HEK293 (cell line): ENCODE measurements at regions not wholly inside any gene's neighbourhood (a gene's known extent, or its start where the extent isn't known, plus 50 kb on each side); places are given as distances from the start of the nearest gene placed in this dataset.

ENCODE experiments used
- CTCF ChIA-PET: fragments of 350-600 bp; formaldehyde crosslinking; extraction: SDS; loops from one replicate; lab custom pipeline; 2021; ENCODE audit warnings: antibody characterized with exemption; lab: Yijun Ruan, JAX
- POLR2A ChIA-PET: fragments of 300-600 bp; formaldehyde crosslinking; extraction: SDS; loops from one replicate; lab custom pipeline; 2020; ENCODE audit warnings: antibody characterized with exemption, inconsistent platforms; lab: Yijun Ruan, JAX
- H3K27ac ChIP-seq: fragments of 200-500 bp; sonication (Bioruptor generic); 2 replicates; pipeline ENCODE4 v1.5.1; 2014; ENCODE audit warnings: low read depth, low read length, control low read depth, inconsistent platforms; ENCODE audit errors: extremely low read depth
- H3K36me3 ChIP-seq, 2 experiments: fragments of 200-500 bp in 1 of 2; sonication (Bioruptor generic) in 1 of 2; 1 replicate in 1 of 2; 2 replicates in 1 of 2; pipeline ENCODE4 v1.5.1; 2014 to 2017; ENCODE audit warnings: inconsistent platforms in 2 of 2, low read length in 2 of 2; ENCODE audit not compliant: control insufficient read depth in 2 of 2, insufficient read depth in 1 of 2
- H3K4me1 ChIP-seq: fragments of 200-500 bp; sonication (Bioruptor generic); 2 replicates; pipeline ENCODE4 v1.5.1; 2014; ENCODE audit warnings: mild to moderate bottlenecking, low read length, inconsistent platforms; ENCODE audit not compliant: control insufficient read depth, insufficient read depth
- H3K4me3 ChIP-seq: 2 replicates; pipeline ENCODE4 v1.5.1; 2011; ENCODE audit warnings: low read depth, mild to moderate bottlenecking, control low read depth, low read length, moderate library complexity
- H3K9me3 ChIP-seq: fragments of 200-500 bp; sonication (Bioruptor generic); 2 replicates; pipeline ENCODE4 v1.5.1; 2014; ENCODE audit warnings: low read depth, low read length, inconsistent platforms; ENCODE audit not compliant: control insufficient read depth, insufficient read depth
- GLIS1 ChIP-seq: fragments of 450-650 bp; formaldehyde crosslinking; IDR thresholded peaks from 2 replicates; pipeline ENCODE4 v1.5.1; 2016; ENCODE audit warnings: missing biosample characterization, missing genetic modification characterization
- KLF1 ChIP-seq: fragments of 450-650 bp; formaldehyde crosslinking; IDR thresholded peaks from 2 replicates; pipeline ENCODE4 v1.5.1; 2016; ENCODE audit warnings: missing biosample characterization, missing genetic modification characterization
- KLF16 ChIP-seq: fragments of 450-650 bp; formaldehyde crosslinking; IDR thresholded peaks from 2 replicates; pipeline ENCODE4 v1.5.1; 2017; ENCODE audit warnings: missing biosample characterization, missing genetic modification characterization
- OSR2 ChIP-seq: fragments of 450-650 bp; formaldehyde crosslinking; IDR thresholded peaks from 2 replicates; pipeline ENCODE4 v1.5.1; 2016; ENCODE audit warnings: missing biosample characterization, missing genetic modification characterization
- TCF7L2 ChIP-seq: IDR thresholded peaks from 2 replicates; pipeline ENCODE4 v1.6.1; 2011; ENCODE audit warnings: low read depth, mild to moderate bottlenecking, inconsistent platforms, low read length, moderate library complexity, borderline replicate concordance
- TSHZ1 ChIP-seq: fragments of 450-650 bp; formaldehyde crosslinking; IDR thresholded peaks from 2 replicates; pipeline ENCODE4 v1.5.1; 2016; ENCODE audit warnings: missing biosample characterization, missing genetic modification characterization, borderline replicate concordance
- YY1 ChIP-seq: fragments of 450-650 bp; formaldehyde crosslinking; IDR thresholded peaks from 2 replicates; pipeline ENCODE4 v1.5.1; 2018; ENCODE audit warnings: missing biosample characterization, missing genetic modification characterization
- ZBTB20 ChIP-seq: fragments of 450-650 bp; formaldehyde crosslinking; IDR thresholded peaks from 2 replicates; pipeline ENCODE4 v1.5.1; 2016; ENCODE audit warnings: missing biosample characterization, missing genetic modification characterization
- ZNF112 ChIP-seq: fragments of 450-650 bp; formaldehyde crosslinking; IDR thresholded peaks from 2 replicates; pipeline ENCODE4 v1.5.0; 2017; ENCODE audit warnings: missing biosample characterization, missing genetic modification characterization
- ZNF132 ChIP-seq: fragments of 450-650 bp; formaldehyde crosslinking; IDR thresholded peaks from 2 replicates; pipeline ENCODE4 v1.5.1; 2017; ENCODE audit warnings: missing biosample characterization, missing genetic modification characterization, borderline replicate concordance
- ZNF175 ChIP-seq: fragments of 450-650 bp; formaldehyde crosslinking; IDR thresholded peaks from 2 replicates; pipeline ENCODE4 v1.5.1; 2016; ENCODE audit warnings: missing biosample characterization, missing genetic modification characterization
- ZNF18 ChIP-seq: fragments of 450-650 bp; formaldehyde crosslinking; IDR thresholded peaks from 2 replicates; pipeline ENCODE4 v1.5.1; 2016; ENCODE audit warnings: missing biosample characterization, missing genetic modification characterization
- ZNF266 ChIP-seq: fragments of 450-650 bp; formaldehyde crosslinking; IDR thresholded peaks from 2 replicates; pipeline ENCODE4 v1.5.1; 2016; ENCODE audit warnings: missing biosample characterization, missing genetic modification characterization, low read depth
- ZNF280D ChIP-seq: fragments of 450-650 bp; formaldehyde crosslinking; IDR thresholded peaks from 2 replicates; pipeline ENCODE4 v1.5.1; 2016; ENCODE audit warnings: missing biosample characterization, missing genetic modification characterization
- ZNF426 ChIP-seq: fragments of 450-650 bp; formaldehyde crosslinking; IDR thresholded peaks from 2 replicates; pipeline ENCODE4 v1.5.1; 2017; ENCODE audit warnings: missing biosample characterization, missing genetic modification characterization, mild to moderate bottlenecking, inconsistent platforms, moderate library complexity
- ZNF513 ChIP-seq: fragments of 450-650 bp; IDR thresholded peaks from 2 replicates; pipeline ENCODE4 v1.5.1; 2018; ENCODE audit warnings: missing biosample characterization, missing genetic modification characterization
- ZNF548 ChIP-seq: fragments of 450-650 bp; formaldehyde crosslinking; IDR thresholded peaks from 2 replicates; pipeline ENCODE4 v1.5.1; 2016; ENCODE audit warnings: missing biosample characterization, missing genetic modification characterization
- ZNF585B ChIP-seq: fragments of 450-650 bp; formaldehyde crosslinking; IDR thresholded peaks from 2 replicates; pipeline ENCODE4 v1.5.1; 2016; ENCODE audit warnings: missing biosample characterization, missing genetic modification characterization
- TF ChIP-seq, protein P1 (sequence below): fragments of 450-650 bp; formaldehyde crosslinking; optimal IDR thresholded peaks from 2 replicates; pipeline ENCODE3; 2016; ENCODE audit warnings: missing biosample characterization, mild to moderate bottlenecking, missing genetic modification characterization

- TF ChIP-seq ZNF112 (no peak), YY1 (tag by site-specific recombination) (no peak), ZNF132 (tag by site-specific recombination) (no peak), ZNF513 (no peak), ZNF175 (no peak), ZBTB20 (no peak), ZNF426 (tag by site-specific recombination) (no peak), TSHZ1 (tag by site-specific recombination) (no peak), ZNF18 (no peak), KLF1 (tag by site-specific recombination) (no peak), TCF7L2 (no peak), KLF16 (tag by site-specific recombination) (no peak), ZNF548 (no peak), ZNF266 (tag by site-specific recombination) (no peak), ZNF585B (tag by site-specific recombination) (no peak), GLIS1 (tag by site-specific recombination) (no peak)
- TF ChIP-seq, protein P1, sequence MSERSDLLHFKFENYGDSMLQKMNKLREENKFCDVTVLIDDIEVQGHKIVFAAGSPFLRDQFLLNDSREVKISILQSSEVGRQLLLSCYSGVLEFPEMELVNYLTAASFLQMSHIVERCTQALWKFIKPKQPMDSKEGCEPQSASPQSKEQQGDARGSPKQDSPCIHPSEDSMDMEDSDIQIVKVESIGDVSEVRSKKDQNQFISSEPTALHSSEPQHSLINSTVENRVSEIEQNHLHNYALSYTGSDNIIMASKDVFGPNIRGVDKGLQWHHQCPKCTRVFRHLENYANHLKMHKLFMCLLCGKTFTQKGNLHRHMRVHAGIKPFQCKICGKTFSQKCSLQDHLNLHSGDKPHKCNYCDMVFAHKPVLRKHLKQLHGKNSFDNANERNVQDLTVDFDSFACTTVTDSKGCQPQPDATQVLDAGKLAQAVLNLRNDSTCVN (tag by site-specific recombination), result no peak
- Histone ChIP-seq H3K9me3 (no peaks in the 10 kb centered on the region), H3K4me1 (no peaks in the 10 kb centered on the region), H3K27ac (no peak overlapping the region), H3K4me3 (no peak overlapping the region), H3K36me3 (no peaks in the 10 kb centered on the region)
- ChIA-PET POLR2A (no interaction called here), CTCF (no interaction called here)
Observed at GRCh38 chr7:145123502-145123901, 287.6 kb upstream of the TPK1 start.

DNA sequence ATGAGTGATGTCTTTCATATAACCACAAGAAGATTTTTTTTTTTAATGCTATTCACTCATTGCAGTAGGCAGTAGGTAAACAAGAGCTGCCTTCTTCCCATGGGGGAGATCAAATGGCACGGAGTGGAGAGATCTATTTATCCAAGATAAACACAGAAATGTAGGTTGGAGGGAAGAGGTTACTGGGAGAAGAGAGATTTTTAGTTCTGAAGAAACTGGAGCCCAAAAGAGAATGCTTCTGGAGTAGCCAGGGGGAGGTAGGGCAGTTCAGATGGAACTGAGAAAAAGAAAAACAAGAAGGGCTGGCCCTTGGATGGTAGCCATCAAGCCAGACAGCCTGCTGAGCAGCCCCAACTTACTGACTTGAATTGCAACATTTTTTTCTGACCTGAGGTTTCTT, 270.1 kb upstream of the TPK1 start:
- no peaks in the 10 kb centered on the region for H3K36me3 ChIP-seq
- no peaks in the 10 kb centered on the region for H3K4me1 ChIP-seq
- CTCF ChIA-PET, result no interaction called here
- H3K27ac ChIP-seq, result no peak overlapping the region; the same call in 1 of the 2 replicates
- H3K9me3 ChIP-seq, result no peaks in the 10 kb centered on the region
- TF ChIP-seq OSR2 (tag by site-specific recombination) (0 out of 2 replicates have a peak, but pooled peaks have one; percentile 10), ZNF280D (tag by site-specific recombination) (no peak)
- TF ChIP-seq, all 188 proteins: peak for 1
- POLR2A ChIA-PET, result no interaction called here
- no peak overlapping the region for H3K4me3 ChIP-seq
